HG02678 (cell line): ENCODE measurements at regions not wholly inside any gene's neighbourhood (a gene's known extent, or its start where the extent isn't known, plus 50 kb on each side); places are given as distances from the start of the nearest gene placed in this dataset.

Experiments used
- ATAC-seq: cut with Tn5 transposase; IDR thresholded peaks from one replicate; pipeline ENCODE4 v1.9.1; 2021; ENCODE audit warnings: mild to moderate bottlenecking, moderate library complexity; ENCODE audit not compliant: unreplicated experiment

DNA sequence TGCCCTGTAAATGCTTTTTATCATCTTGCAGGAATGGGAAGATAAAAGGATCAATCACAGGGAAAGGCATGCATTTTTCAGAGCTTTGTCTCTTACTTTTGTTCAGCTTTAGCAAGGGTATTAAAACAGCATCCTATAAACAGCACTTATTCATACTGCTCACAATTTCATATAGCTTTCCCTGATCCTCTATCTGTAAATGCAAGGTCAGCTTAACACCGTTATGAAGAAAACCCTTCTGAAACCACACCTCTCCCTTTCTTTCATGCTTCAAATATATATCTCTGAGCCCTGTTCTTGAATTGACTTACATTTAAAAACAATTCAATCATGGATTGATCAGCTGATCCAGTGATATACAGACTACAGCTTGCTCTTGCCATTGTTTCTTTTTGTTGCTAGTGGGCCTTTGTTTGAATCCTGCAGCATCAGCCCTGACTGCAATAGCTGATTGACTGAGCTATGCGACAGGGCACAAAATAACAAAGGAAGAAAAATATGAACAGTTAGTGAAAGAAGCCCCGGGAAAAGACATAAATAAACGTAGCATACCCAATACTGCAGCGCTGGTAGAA is 795.5 kb upstream of the CDH2 start:
- no peak for ATAC-seq

GRCh38 chr18:28963481-28963880 is 786.6 kb upstream of the CDH2 start:
- ATAC-seq = no peak

- no peak for ATAC-seq
These were observed 784.8 kb upstream of the CDH2 start for GRCh38 chr18:28961669-28962228.

DNA sequence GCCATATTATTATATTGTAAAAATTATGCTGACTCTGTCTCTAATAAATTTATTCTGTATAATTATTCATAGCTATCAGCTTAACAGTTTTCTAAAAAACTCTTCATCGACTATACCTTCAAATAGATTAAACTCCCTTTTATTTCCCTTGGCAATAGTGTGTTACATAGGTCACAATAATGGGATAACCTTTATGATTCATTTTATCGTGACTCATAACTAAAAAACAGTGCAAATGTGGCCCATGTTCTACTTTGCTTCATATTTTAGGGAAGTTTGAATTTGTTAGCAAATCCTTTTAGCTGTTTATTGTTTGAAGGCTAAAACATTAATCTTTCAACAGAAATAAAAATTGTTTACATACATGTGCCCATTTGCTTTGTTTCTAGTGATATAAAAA is 783.2 kb upstream of the CDH2 start:
- no peak for ATAC-seq

GRCh38 chr18:28952339-28952738 is 775.4 kb upstream of the CDH2 start:
- no peak for ATAC-seq

GRCh38 chr18:28947900-28948299 is 771.0 kb upstream of the CDH2 start:
- ATAC-seq = no peak

DNA sequence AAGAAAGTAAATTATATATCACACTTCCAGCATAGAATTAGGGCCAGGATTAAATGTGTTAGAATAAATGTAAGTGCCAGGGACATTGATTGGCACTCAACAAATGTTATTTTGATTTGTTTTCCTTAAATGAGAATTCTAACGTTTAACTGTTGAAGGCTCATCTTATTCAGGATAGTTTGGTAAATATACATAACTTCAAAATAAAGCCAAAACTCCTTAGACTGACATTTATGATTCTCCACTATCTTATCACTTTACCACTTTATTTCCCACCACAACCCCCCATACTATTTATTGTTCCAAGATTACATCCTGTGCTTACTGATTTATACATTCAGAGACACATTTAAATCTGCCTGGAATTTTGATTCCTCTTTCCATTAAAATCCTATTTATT is 769.5 kb upstream of the CDH2 start:
- ATAC-seq = no peak

DNA sequence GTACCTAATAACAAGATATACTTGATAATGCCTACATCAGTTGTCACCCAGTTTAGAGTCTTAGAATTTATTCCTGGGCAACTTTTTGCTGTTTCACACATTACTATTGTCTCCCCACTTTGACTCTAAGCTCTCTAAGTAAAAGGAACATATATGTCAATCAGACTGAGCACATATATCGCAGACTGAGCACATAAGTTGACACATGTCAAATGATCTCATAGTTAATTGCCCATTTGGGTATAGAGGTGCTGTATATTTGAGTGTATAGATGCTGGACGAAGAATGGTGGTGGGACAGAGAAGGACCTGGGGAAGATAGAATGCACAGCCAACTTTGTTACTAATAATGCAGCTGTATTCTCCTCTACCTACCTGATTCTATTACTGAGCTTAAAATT is 746.0 kb upstream of the CDH2 start:
- no peak for ATAC-seq

- ATAC-seq = no peak
These were observed 739.5 kb upstream of the CDH2 start for GRCh38 chr18:28916456-28916855.

- no peak for ATAC-seq
These were observed 728.6 kb upstream of the CDH2 start for GRCh38 chr18:28905509-28905908.

DNA sequence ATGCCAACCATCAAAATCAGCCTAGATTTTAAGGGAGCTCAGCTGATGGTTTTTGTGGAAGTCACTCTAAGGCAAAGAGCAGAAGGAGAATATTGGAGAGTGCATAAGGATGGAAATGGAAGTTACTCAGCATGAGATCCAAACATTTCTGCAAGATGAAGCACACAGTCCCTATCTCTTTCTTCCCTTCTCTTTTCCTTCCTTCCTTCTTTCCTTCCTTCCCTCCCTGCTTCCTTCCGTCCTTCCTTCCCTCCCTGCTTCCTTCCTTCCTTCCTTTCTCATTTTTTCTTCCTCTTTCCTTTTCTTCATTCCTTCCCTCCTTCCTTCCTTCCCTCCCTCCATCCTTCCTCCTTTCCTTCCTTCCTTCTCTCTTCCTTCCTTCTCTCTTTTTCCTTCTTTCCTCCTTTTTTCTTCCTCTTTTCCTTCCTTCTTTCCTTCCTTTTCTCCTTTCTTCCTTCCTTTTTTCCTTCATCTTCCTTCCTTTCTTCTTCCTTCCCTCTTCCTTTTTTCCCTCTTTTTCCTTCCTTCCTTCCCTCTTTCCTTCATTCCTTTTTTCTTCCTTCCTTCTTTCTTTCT is 727.9 kb upstream of the CDH2 start:
- ATAC-seq = no peak

DNA sequence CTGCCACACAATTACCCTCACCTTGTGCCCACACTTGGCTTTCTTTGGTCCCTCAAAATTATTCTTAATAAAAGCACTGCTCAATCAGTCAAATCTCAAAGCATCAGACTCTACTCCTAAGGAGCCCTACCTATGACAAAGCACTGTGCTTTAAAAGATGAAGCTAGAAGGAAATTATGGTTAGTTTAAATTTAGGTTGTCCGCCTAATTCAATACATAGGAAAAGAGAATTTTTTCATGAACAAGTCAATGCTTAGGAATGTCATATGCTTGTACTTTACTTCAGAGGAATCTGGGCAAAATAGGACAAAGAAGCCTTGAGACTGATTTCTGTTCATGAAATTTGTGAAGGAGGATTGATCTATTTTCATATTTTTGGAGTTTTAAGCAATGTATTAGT is 726.4 kb upstream of the CDH2 start:
- no peak for ATAC-seq

- ATAC-seq = no peak
These were observed 713.9 kb upstream of the CDH2 start for GRCh38 chr18:28890791-28891190.

DNA sequence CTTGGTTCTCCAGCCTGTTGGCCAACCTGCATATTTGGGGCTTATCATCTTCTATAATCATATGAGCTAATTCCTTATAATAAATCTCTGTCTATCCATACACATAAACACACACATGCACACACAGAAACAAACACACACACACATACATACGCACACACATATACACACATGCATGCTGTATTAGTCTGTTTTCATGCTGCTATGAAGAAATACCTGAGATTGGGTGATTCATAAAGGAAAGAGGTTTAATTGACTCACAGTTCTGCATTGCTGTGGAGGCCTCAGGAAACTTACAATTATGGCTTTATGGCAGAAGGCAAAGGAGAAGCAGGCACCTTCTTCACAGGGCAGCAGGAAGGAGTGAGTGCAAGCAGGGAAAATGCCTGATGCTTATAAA is 707.4 kb upstream of the CDH2 start:
- ATAC-seq = no peak

DNA sequence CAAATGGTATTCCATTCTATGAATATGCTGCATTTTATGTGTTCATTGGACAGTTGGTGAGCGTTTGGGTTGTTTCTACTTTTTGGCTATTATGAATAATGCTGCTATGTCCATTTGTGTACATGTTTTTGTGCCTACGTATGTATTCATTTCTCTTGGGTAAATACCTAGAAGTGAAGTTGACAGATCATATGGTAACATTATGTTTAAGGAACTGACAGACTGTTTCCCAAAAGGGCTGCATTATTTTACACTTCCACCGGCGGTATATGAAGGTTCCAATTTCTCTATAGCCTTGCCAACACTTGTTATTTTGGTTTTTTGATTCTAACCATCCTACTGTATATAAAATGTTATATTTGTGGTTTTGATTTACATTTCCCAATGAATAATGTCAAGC is 703.9 kb upstream of the CDH2 start:
- ATAC-seq = no peak

DNA sequence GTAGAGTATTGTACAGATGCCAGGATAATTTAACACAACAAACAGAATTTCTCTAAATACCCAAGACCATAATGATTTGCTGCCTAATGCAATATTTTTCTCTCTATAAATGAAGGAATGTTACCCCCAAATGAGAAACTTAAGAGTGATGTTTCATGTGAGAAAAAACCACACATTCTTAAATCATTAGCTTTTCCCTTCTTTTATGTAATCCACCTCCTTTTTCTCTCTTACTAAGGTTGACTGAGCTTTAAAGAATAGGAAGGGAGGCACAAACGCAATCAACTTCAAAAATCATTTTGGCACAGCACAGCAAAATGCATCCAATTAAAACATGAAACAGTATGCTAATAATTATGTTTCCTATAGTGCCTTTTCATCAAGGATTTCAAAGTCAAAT is 698.1 kb upstream of the CDH2 start:
- no peak for ATAC-seq

DNA sequence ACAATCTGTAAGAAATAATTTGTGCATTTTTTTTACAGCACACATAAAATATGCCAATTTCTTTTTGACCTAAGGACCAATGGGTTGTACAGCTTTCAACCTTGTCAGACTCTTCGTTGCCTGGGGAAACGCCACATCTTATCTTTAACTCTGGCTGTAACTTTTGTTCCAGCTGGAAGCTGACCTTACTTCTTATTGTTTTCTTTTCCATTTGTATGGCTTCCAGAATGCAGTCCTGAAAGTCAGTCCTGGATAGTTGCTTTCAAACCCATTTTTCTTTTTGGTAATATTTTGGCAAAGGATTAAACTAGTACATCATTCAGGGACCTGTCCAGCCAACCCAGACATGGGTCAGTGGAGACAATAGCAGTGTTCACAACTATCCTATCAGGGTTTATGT is 686.5 kb upstream of the CDH2 start:
- ATAC-seq = no peak

- no peak for ATAC-seq
These were observed 681.3 kb upstream of the CDH2 start for GRCh38 chr18:28858248-28858647.

- no peak for ATAC-seq
These were observed 679.1 kb upstream of the CDH2 start for GRCh38 chr18:28855989-28856388.

DNA sequence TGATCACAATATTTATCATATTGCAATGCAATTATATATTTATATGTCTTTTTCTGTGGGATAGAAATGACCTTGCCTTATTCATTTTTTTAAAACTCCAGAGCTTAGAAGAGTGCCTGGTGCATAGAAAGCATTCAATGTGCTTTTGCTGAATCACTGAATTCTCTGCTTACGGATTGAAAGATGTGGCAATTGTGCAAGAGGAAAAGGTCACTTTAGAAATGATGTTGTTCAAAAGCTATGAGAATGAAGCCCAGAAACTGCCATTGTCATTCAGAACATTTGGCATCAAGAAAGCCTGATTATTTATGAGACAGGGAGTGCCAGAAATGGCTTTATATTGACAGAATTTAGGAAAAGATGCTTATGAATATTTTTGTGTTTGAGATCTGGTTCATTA is 678.6 kb upstream of the CDH2 start:
- no peak for ATAC-seq

DNA sequence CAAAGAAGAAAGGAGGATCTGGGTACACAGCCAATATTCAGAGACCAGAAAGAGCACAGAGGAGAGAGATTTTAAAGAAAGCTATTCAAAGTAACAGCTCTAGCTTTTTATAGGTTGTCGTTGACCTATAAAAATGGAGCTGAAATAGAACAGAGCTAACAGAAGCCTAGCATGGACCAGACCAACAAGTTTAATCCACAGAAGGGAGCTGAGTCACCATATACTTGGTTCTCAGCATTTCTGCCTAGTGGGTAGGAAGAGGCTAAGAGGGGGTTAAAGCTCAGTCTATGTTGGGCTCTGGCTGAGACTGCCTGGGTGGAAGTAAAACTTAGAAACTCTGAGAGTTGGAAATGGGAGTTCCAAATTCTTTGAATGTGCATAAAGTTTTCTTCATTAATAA is 678.0 kb upstream of the CDH2 start:
- no peak for ATAC-seq

- no peak for ATAC-seq
These were observed 670.0 kb upstream of the CDH2 start for GRCh38 chr18:28846958-28847357.

- ATAC-seq = no peak
These were observed 660.2 kb upstream of the CDH2 start for GRCh38 chr18:28837100-28837499.
